ENCODE measurements at regions not wholly inside any gene's neighbourhood (a gene's known extent, or its start where the extent isn't known, plus 50 kb on each side); places are given as distances from the start of the nearest gene placed in this dataset.

DNA sequence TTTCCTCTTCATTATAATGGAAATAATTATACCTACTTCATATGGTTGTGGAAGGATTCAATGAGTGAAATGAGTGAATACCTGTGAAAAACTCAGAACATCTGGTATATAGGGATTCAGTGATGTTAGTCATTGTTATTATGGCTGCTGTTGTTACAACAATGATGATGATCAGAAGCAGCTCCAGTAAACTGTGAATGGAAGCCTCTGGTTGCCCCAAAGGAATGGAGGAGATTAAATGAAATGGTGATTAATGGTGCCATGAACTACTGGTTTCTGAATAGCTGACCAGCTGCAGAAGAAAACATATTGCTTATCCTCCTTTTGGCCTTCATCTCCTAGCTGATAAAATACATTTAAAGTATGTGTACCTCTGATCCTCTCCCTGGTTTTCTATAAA lies 372.0 kb downstream of the ARHGEF28 start:
- DNase-seq, result no peak

DNA sequence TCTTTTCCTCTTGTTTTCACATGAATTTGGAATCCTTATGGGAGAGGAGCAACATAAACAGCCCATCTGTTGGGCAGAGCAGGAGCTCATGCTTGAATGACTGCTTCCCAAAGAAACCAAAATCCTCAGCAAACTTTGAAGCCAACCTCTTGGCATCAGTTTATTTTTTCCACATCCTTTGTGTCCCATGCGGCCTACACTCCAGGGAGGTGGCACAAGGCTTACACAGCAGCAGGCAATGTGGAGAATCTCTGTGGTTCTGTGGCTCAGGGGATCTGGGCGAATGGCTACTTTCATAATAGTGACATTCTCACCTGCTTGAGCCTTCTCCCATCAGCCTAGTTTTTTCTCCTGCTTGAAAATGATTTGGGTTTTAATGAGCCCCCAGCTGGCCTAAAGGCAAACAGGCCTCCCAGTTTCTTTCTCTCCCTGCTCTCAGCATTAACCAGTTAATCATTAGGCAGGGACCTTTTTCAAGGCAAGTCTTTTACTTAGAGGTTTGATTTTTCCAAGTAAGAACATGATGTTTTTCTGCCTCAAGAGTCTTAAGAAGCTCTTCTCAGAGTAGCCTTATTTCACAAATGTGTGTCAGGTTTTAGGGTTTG lies 370.3 kb downstream of the ARHGEF28 start:
- no peak for DNase-seq

DNA sequence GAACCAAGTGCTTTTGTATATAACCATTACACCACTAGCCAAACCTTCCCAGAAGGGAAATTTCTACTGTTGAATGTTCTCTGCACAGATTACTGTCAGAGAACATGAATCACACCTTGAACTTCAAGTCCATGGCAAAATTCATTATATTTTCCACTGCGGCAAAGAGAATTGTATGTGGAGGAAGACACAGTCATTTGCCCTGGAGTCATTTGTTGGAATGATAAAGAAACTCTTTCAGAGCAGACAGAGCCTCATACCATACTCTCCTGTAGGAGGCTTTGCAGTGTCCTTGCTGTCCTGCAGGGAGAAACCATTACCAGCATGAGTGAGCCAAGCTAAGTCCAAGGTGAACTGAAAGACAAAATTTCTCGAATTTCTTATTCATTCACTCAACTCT lies 369.0 kb downstream of the ARHGEF28 start:
- DNase-seq, result no peak

All from NCI-H2081 (cell line).